Right lung (tissue), 2 donors: ENCODE measurements at regions not wholly inside any gene's neighbourhood (a gene's known extent, or its start where the extent isn't known, plus 50 kb on each side); places are given as distances from the start of the nearest gene placed in this dataset.
"Not testable (repeated sequence)": the region's sequence is repeated elsewhere in the genome, so short reads cannot be mapped to it uniquely, and the experiment has no call there.

Experiments used
- DNase-seq, 2 donors: peaks; one replicate each; pipeline ENCODE4 v3.0.0-alpha.2; 2013

DNA sequence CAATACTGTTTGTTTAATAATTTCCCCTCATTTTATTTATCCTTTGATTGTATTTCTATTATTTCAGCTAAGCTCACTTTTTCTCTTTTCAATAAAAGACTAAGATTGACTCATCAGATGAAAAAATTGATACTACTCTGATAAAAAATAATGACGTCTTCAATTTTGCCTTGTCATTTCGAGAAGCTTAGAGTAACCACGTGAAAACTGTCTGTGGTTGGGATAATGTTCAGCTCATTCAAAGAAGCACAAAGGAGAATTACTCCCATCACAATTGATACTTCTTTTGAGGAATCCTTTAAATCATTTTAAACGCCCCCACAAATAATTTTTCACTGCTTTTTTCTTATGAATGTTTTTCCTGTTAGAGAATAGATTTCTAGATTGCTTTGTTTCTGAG lies 318.7 kb upstream of the SLITRK1 start:
- DNase-seq, result no peak

DNA sequence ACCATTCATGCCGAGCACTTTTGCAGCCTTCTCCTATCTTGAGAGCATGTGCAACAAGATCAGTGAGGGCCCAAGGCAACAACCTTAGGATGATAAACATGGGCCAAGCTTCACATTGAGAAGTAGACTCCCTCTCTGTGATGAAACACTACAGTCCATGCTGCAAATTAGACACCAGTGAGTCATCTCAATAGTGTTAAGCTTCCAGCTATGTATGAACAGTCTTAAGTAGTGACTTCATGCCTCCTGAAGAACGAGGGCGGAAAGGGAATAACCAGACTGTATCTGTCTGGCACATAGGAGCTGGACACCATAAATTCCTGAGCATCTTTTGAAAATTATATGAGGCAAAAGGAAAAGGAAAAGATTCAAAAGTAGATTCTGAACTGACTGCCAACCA lies 309.9 kb upstream of the SLITRK1 start:
- no peak for DNase-seq

GRCh38 chr13:84191139-84191538 lies 308.9 kb upstream of the SLITRK1 start:
- DNase-seq, result no peak

DNA sequence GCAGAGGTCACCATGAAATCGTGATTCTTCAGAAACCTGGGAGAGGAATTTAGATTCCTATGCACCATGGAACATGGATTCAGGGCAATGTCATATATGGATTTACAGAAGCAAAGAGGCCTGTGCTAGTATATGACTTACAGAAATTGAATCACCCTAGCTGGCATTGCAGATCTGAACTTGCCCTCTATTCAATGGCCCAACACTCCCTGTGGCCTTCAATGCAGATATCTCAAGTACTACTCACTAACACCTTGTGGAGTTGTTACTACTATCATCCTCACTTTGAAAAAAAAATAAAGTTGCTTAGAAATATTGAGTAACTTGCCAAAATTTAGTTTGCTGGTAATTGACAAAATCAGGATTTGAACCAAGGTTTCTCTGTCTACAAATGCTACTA lies 305.4 kb upstream of the SLITRK1 start:
- DNase-seq, result no peak

GRCh38 chr13:84139561-84140158 lies 257.4 kb upstream of the SLITRK1 start:
- DNase-seq, result no peak

GRCh38 chr13:84137292-84137691 lies 255.0 kb upstream of the SLITRK1 start:
- no peak for DNase-seq

- no peak for DNase-seq
These were observed 254.3 kb upstream of the SLITRK1 start for GRCh38 chr13:84136582-84136981.

GRCh38 chr13:84132491-84132890 lies 250.2 kb upstream of the SLITRK1 start:
- DNase-seq, result no peak

DNA sequence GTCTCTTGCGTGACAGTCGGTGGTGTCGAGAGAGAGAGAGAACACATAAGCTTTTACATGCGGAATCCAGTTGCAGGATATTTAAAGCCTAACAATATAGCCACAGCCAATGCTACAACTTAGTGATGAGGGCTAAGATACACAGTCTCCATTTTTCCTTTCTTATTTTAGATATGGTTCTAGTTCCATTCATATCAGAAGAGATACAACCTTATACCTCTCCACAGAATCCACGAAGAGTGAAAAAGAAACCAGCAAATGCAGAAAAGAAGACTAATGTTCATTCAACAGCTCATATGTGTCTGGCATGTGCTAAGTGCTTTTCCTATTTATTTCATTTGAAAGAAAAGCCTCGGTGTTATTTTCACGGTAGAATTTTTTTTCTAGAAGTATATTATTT lies 249.0 kb upstream of the SLITRK1 start:
- no peak for DNase-seq

- DNase-seq, result no peak
These were observed 248.3 kb upstream of the SLITRK1 start for GRCh38 chr13:84130495-84131114.

DNA sequence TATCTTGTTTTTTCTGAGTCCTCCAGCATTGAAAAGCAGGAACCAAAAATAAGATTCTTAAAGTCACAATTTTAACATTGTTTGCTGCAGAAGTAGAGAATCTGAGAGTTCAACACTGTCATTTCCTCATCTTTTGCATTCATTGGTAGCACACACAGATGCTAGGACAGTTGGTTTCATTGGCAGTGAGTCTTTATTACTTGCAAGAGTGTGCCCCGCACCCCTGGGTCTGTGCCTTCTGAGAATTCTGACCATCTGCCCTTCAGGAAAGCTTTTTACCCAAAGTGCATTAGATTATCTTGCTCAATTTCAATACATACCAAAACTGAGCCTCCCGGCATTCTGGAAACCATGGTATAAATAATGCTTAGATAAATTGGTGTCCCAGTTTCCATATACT lies 247.7 kb upstream of the SLITRK1 start:
- DNase-seq, result no peak

GRCh38 chr13:84127597-84128128 lies 245.4 kb upstream of the SLITRK1 start:
- no peak for DNase-seq

- no peak for DNase-seq
These were observed 244.4 kb upstream of the SLITRK1 start for GRCh38 chr13:84126671-84127171.

- DNase-seq, result no peak
These were observed 239.2 kb upstream of the SLITRK1 start for GRCh38 chr13:84121456-84121855.

- no peak for DNase-seq
These were observed 236.7 kb upstream of the SLITRK1 start for GRCh38 chr13:84118839-84119409.

GRCh38 chr13:84098273-84098672 lies 216.0 kb upstream of the SLITRK1 start:
- DNase-seq, result no peak

- DNase-seq, result no peak
These were observed 214.9 kb upstream of the SLITRK1 start for GRCh38 chr13:84097148-84097547.

- DNase-seq, result no peak
These were observed 213.9 kb upstream of the SLITRK1 start for GRCh38 chr13:84096216-84096615.

- no peak for DNase-seq
These were observed 206.7 kb upstream of the SLITRK1 start for GRCh38 chr13:84088996-84089395.

DNA sequence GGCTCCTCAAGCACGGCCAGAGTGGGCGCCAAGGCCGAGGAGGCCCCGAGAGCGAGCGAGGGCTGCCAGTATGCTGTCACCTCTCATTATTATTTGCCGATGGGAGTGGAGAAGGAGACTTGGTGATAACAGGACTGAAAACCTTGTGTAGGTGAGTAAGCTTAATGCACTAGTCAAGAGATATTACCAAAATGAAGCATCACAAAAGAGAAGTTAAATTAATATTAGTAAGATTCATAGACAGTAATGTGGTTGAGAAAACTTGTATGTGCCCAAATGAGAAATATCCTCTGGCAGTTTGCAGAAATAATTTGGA lies 204.5 kb upstream of the SLITRK1 start:
- DNase-seq, result no peak

GRCh38 chr13:84086098-84086846 lies 204.0 kb upstream of the SLITRK1 start:
- not testable (repeated sequence) for DNase-seq

DNA sequence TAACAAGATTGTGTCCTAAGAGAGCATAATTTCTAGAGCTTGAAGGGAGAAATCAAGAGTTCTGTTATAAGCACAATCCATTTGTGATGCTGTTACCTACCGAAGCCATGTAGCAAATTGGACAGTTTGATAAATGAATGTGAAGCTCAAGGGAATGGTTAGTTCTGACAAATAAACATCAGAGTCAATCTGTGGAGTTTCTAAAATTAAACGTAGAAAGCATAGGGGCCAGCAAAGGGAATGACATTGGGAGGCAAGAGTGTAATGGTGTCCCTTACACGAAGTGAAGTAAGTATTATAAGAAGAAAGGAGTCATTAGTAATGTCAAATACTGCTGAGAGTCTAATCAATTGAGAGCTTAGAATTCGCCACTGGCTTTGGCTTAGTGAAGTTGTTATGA lies 200.2 kb upstream of the SLITRK1 start:
- no peak for DNase-seq
